H1 (cell line): ENCODE measurements at regions not wholly inside any gene's neighbourhood (a gene's known extent, or its start where the extent isn't known, plus 50 kb on each side); places are given as distances from the start of the nearest gene placed in this dataset.

ENCODE experiments used
- CTCF ChIA-PET: fragments of 300-600 bp; sonication (Branson Sonifier 250); formaldehyde crosslinking; loops from one replicate; lab custom pipeline; 2021; ENCODE audit not compliant: partially characterized antibody; lab: Charles Lee
- POLR2A ChIA-PET: fragments of 300-600 bp; sonication (Branson Sonifier 250); formaldehyde crosslinking; loops from one replicate; lab custom pipeline; 2021; ENCODE audit warnings: inconsistent platforms; ENCODE audit not compliant: partially characterized antibody; lab: Charles Lee
- DNase-seq, 2 experiments: peaks; one replicate each; pipeline versions ENCODE4 v3.0.0 to v3.0.0-alpha.2; 2010 to 2022; ENCODE audit warnings: low spot score in 2 of 2, low read depth in 1 of 2, mixed read lengths in 1 of 2
- FAIRE-seq: peaks from 2 replicates; lab custom pipeline; 2011; peaks lifted over from hg19 to GRCh38; lab: Jason Lieb, UNC
- H2AFZ ChIP-seq: 2 replicates; pipeline ENCODE4 v1.8.1; 2012; ENCODE audit warnings: low read length, inconsistent platforms
- H2AK5ac ChIP-seq: 2 replicates; pipeline ENCODE4 v1.6.1; 2013; ENCODE audit warnings: low read depth, low read length
- H2BK120ac ChIP-seq: replicated peaks from 2 replicates; pipeline ENCODE3; 2013; ENCODE audit warnings: low read depth, low read length, inconsistent platforms
- H2BK12ac ChIP-seq: 2 replicates; pipeline ENCODE4 v1.6.1; 2013; ENCODE audit warnings: low read depth, low read length
- H2BK15ac ChIP-seq: 2 replicates; pipeline ENCODE4 v1.6.1; 2013; ENCODE audit warnings: low read length
- H2BK20ac ChIP-seq: 2 replicates; pipeline ENCODE4 v1.6.1; 2013; ENCODE audit warnings: low read length
- H2BK5ac ChIP-seq: 2 replicates; pipeline ENCODE4 v1.6.1; 2013; ENCODE audit warnings: low read depth, low read length
- H3K14ac ChIP-seq: 2 replicates; pipeline ENCODE4 v1.6.1; 2013; ENCODE audit warnings: inconsistent platforms; ENCODE audit not compliant: insufficient read length
- H3K18ac ChIP-seq: 2 replicates; pipeline ENCODE4 v1.6.1; 2013; ENCODE audit warnings: low read length; ENCODE audit errors: extremely low read depth
- H3K23ac ChIP-seq: 2 replicates; pipeline ENCODE4 v1.6.1; 2013; ENCODE audit warnings: inconsistent platforms; ENCODE audit not compliant: insufficient read length
- H3K23me2 ChIP-seq: 2 replicates; pipeline ENCODE4 v1.6.1; 2013; ENCODE audit warnings: low read depth, low read length
- H3K27ac ChIP-seq: 2 replicates; pipeline ENCODE4 v1.6.1; 2011; ENCODE audit warnings: low read depth, low read length, inconsistent platforms
- H3K27me3 ChIP-seq, 4 experiments: replicated peaks in 1 of 4; 1 replicate in 1 of 4; 2 replicates in 3 of 4; pipeline versions ENCODE4 v1.6.1 to v1.8.1; 2011 to 2013; ENCODE audit warnings: low read length in 3 of 4, mild to moderate bottlenecking in 3 of 4, inconsistent platforms in 2 of 4, mixed read lengths in 2 of 4, moderate library complexity in 1 of 4; ENCODE audit not compliant: control insufficient read depth in 3 of 4, insufficient read depth in 3 of 4; ENCODE audit errors: extremely low read depth in 1 of 4
- H3K36me3 ChIP-seq, 4 experiments: 2 replicates each; pipeline versions ENCODE4 v1.6.1 to v1.8.1; 2011 to 2013; ENCODE audit warnings: mild to moderate bottlenecking in 4 of 4, low read length in 3 of 4, moderate library complexity in 2 of 4, control low read depth in 1 of 4, inconsistent platforms in 1 of 4; ENCODE audit not compliant: insufficient read depth in 4 of 4, control insufficient read depth in 2 of 4
- H3K4ac ChIP-seq: replicated peaks from 2 replicates; pipeline ENCODE3; 2013; ENCODE audit warnings: low read length, low read depth, mixed read lengths, inconsistent platforms; ENCODE audit not compliant: insufficient read length
- H3K4me1 ChIP-seq, 4 experiments: replicated peaks in 1 of 4; 1 replicate in 1 of 4; 2 replicates in 3 of 4; pipeline versions ENCODE4 v1.6.1 to v1.8.1; 2011 to 2013; ENCODE audit warnings: low read length in 3 of 4, inconsistent platforms in 2 of 4, mixed read lengths in 1 of 4; ENCODE audit not compliant: insufficient read depth in 4 of 4, control insufficient read depth in 3 of 4
- H3K4me2 ChIP-seq, 2 experiments: 2 replicates each; pipeline versions ENCODE4 v1.6.1 to v1.8.1; 2011 to 2013; ENCODE audit warnings: low read depth in 2 of 2, low read length in 2 of 2, control low read depth in 1 of 2, inconsistent platforms in 1 of 2, mild to moderate bottlenecking in 1 of 2; ENCODE audit not compliant: insufficient read depth in 1 of 2
- H3K4me3 ChIP-seq, 4 experiments: fragments of 200-600, 300-600 bp in 1 of 4; sonication (generic), shearing (Covaris generic), sonication (Bioruptor Twin) in 1 of 4; 2 replicates each; pipeline versions ENCODE4 v1.5.1 to v1.8.1; 2011 to 2016; ENCODE audit warnings: low read length in 4 of 4, low read depth in 3 of 4, control low read depth in 2 of 4, inconsistent platforms in 2 of 4, mild to moderate bottlenecking in 2 of 4, mixed read lengths in 1 of 4, moderate library complexity in 1 of 4; ENCODE audit not compliant: insufficient read depth in 2 of 4; ENCODE audit errors: extremely low read depth in 1 of 4
- H3K56ac ChIP-seq: replicated peaks from 2 replicates; pipeline ENCODE3; 2013; ENCODE audit warnings: low read depth, mild to moderate bottlenecking, mixed read lengths, low read length, inconsistent platforms; ENCODE audit not compliant: insufficient read length
- H3K79me1 ChIP-seq: 2 replicates; pipeline ENCODE4 v1.6.1; 2013; ENCODE audit warnings: low read depth, low read length, control low read depth
- H3K79me2 ChIP-seq, 2 experiments: 2 replicates each; pipeline versions ENCODE4 v1.6.1 to v1.8.1; 2012 to 2013; ENCODE audit warnings: low read length in 2 of 2, mild to moderate bottlenecking in 2 of 2, inconsistent platforms in 1 of 2; ENCODE audit not compliant: insufficient read depth in 2 of 2, control insufficient read depth in 1 of 2
- H3K9ac ChIP-seq, 4 experiments: replicated peaks in 1 of 4; 1 replicate in 1 of 4; 2 replicates in 3 of 4; pipeline versions ENCODE4 v1.6.1 to v1.8.1; 2011 to 2013; ENCODE audit warnings: low read depth in 3 of 4, low read length in 3 of 4, control low read depth in 2 of 4, mild to moderate bottlenecking in 2 of 4, moderate library complexity in 2 of 4, inconsistent platforms in 1 of 4; ENCODE audit errors: extremely low read depth in 1 of 4
- H3K9me3 ChIP-seq, 2 experiments: 2 replicates each; pipeline versions ENCODE4 v1.6.1 to v1.8.1; 2012 to 2013; ENCODE audit warnings: mild to moderate bottlenecking in 2 of 2, moderate library complexity in 2 of 2, control low read depth in 1 of 2, inconsistent platforms in 1 of 2, low read depth in 1 of 2, low read length in 1 of 2, mixed read lengths in 1 of 2; ENCODE audit not compliant: insufficient read depth in 2 of 2
- H4K20me1 ChIP-seq, 2 experiments: replicated peaks in 1 of 2; 2 replicates each; pipeline versions ENCODE3 to v1.8.1; 2011 to 2013; ENCODE audit warnings: inconsistent platforms in 2 of 2, low read length in 2 of 2, mild to moderate bottlenecking in 1 of 2; ENCODE audit not compliant: insufficient read depth in 2 of 2, control insufficient read depth in 1 of 2
- H4K5ac ChIP-seq: 2 replicates; pipeline ENCODE4 v1.6.1; 2013; ENCODE audit warnings: low read length, low read depth, mixed read lengths, inconsistent platforms; ENCODE audit not compliant: insufficient read length
- H4K8ac ChIP-seq: 2 replicates; pipeline ENCODE4 v1.8.0; 2013; ENCODE audit warnings: mild to moderate bottlenecking, moderate library complexity, low read length, inconsistent platforms; ENCODE audit not compliant: insufficient read depth; ENCODE audit errors: extremely low read depth
- H4K91ac ChIP-seq: replicated peaks from 2 replicates; pipeline ENCODE3; 2013; ENCODE audit warnings: low read length, mixed read lengths, inconsistent platforms; ENCODE audit not compliant: insufficient read length
- KDM5A ChIP-seq: fragments of 200-600 bp; IDR thresholded peaks from 2 replicates; pipeline ENCODE4 v1.7.1; 2012; ENCODE audit warnings: mild to moderate bottlenecking, low read length, inconsistent platforms, mixed read lengths
- RAD21 ChIP-seq, 2 experiments: IDR thresholded peaks in 1 of 2; conservative IDR thresholded peaks in 1 of 2; 2 replicates each; pipeline ENCODE4 v1.6.1; 2011; ENCODE audit warnings: low read depth in 2 of 2, low read length in 2 of 2, improper control_type of control experiment in 1 of 2, inconsistent platforms in 1 of 2, mild to moderate bottlenecking in 1 of 2, moderate library complexity in 1 of 2
- WGBS, 2 experiments: shearing (Covaris generic) in 1 of 2; methylation state at CpG; one replicate each; pipeline versions ENCODE4 v1.1.6 to v1.1.7; 2013 to 2015; ENCODE audit warnings: low lambda C conversion rate in 2 of 2, mixed read lengths in 2 of 2, inconsistent platforms in 1 of 2, low coverage in 1 of 2, missing lambda C conversion rate in 1 of 2; ENCODE audit not compliant: insufficient replicate concordance in 2 of 2, insufficient coverage in 1 of 2, insufficient read length in 1 of 2; ENCODE audit errors: extremely low coverage in 1 of 2, missing lambda C conversion rate in 1 of 2; 5-methylcytosine and 5-hydroxymethylcytosine counted together
- TF ChIP-seq, protein P1 (sequence below), 3 experiments: IDR thresholded peaks; 1 replicate in 2 of 3; 2 replicates in 1 of 3; pipeline versions ENCODE4 v1.5.1 to v1.6.1; 2011; ENCODE audit warnings: low read length in 3 of 3, mild to moderate bottlenecking in 3 of 3, inconsistent platforms in 2 of 3, low read depth in 1 of 3, moderate library complexity in 1 of 3; ENCODE audit not compliant: insufficient read depth in 1 of 3; ENCODE audit errors: control extremely low read depth in 1 of 3

DNA sequence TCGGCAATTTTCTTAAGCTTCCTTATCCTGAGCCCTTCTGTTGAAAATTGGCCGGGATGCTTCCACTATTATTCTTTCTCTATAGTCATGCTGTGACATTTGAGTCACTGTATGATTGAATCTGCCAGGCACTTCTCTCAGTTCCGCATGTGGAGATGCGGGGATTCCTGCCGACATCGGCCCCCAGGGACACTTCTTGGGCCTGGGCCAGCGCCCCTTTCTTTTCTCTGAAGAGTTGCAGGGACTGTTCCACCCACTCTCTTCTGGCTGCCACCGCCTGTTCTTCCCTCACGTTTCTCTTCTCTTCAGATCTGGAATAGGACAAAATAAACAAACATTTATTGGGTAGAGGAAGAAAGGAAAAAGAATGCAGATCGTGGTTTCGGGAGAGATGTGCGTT lies 310.1 kb downstream of the ETNK1 start:
- H3K14ac ChIP-seq, result no peak overlapping the region
- H3K4me1 ChIP-seq, result peaks cover 0 to 6% (median 2%) of the 10 kb centered on the region in 4 experiments; a peak in 2 of 7 replicates
- no peak overlapping the region for H2BK15ac ChIP-seq
- H2BK5ac ChIP-seq, result no peak overlapping the region
- no peaks in the 10 kb centered on the region for H3K9me3 ChIP-seq
- no peak overlapping the region for H3K27ac ChIP-seq
- H3K23me2 ChIP-seq, result no peaks in the 10 kb centered on the region
- no peak overlapping the region for H3K23ac ChIP-seq
- H2BK120ac ChIP-seq, result no peak overlapping the region
- H2BK20ac ChIP-seq, result no peak overlapping the region
- no peaks in the 10 kb centered on the region for H3K79me1 ChIP-seq
- H4K91ac ChIP-seq, result no peak overlapping the region
- no peaks in the 10 kb centered on the region for H4K20me1 ChIP-seq
- no peaks in the 10 kb centered on the region for H3K27me3 ChIP-seq
- H3K9ac ChIP-seq, result no peak overlapping the region
- no peak overlapping the region for H3K4me2 ChIP-seq
- no peak for TF ChIP-seq KDM5A
- TF ChIP-seq, protein P1, sequence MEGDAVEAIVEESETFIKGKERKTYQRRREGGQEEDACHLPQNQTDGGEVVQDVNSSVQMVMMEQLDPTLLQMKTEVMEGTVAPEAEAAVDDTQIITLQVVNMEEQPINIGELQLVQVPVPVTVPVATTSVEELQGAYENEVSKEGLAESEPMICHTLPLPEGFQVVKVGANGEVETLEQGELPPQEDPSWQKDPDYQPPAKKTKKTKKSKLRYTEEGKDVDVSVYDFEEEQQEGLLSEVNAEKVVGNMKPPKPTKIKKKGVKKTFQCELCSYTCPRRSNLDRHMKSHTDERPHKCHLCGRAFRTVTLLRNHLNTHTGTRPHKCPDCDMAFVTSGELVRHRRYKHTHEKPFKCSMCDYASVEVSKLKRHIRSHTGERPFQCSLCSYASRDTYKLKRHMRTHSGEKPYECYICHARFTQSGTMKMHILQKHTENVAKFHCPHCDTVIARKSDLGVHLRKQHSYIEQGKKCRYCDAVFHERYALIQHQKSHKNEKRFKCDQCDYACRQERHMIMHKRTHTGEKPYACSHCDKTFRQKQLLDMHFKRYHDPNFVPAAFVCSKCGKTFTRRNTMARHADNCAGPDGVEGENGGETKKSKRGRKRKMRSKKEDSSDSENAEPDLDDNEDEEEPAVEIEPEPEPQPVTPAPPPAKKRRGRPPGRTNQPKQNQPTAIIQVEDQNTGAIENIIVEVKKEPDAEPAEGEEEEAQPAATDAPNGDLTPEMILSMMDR (IDR thresholded peaks at IDR 0.05; ENCODE audit: control extremely low read depth in 1 of 3, insufficient read depth in 1 of 3, low read depth in 1 of 3, low read length in 3 of 3), result peak in 1 of 3 experiments; percentile 17; a peak in 2 of 4 replicates
- TF ChIP-seq RAD21 (IDR thresholded peaks at IDR 0.05 in 1 of 2, conservative IDR thresholded peaks at IDR 0.05 in 1 of 2; ENCODE audit: low read depth in 2 of 2, low read length in 2 of 2), result peak in 1 of 2 experiments; percentile 7; a peak in 1 of 4 replicates
- no peak overlapping the region for H3K4me3 ChIP-seq
- H2BK12ac ChIP-seq, result no peak overlapping the region
- H2AFZ ChIP-seq, result no peak overlapping the region
- no peak for FAIRE-seq
- no peak overlapping the region for H4K5ac ChIP-seq
- no peak overlapping the region for H2AK5ac ChIP-seq
- no peak for DNase-seq
- 75% methylated on average over 11 of the region's 12 CpGs; no CpG with 5 or more reads in 1 of the 2 experiments for WGBS, 2 experiments
- no peak overlapping the region for H3K56ac ChIP-seq
- no peaks in the 10 kb centered on the region for H3K79me2 ChIP-seq
- POLR2A ChIA-PET, result no interaction called here
- H3K4ac ChIP-seq, result no peak overlapping the region
- H3K36me3 ChIP-seq, result no peaks in the 10 kb centered on the region
- CTCF ChIA-PET, result interaction anchor here (0.6 to 1.4 kb wide), 7 partner anchors 9 to 119 kb away, joined by 3 to 5 read pairs (median 3); no protein-coding TSS in a partner anchor
- no peak overlapping the region for H4K8ac ChIP-seq
- H3K18ac ChIP-seq, result no peak overlapping the region
